ENCODE measurements at regions not wholly inside any gene's neighbourhood (a gene's known extent, or its start where the extent isn't known, plus 50 kb on each side); places are given as distances from the start of the nearest gene placed in this dataset.

GRCh38 chr1:79969886-79970285 lies 963.4 kb upstream of the ADGRL4 start:
- H3K4me2 ChIP-seq (ENCODE audit: low read length): no peak overlapping the region
- no peaks in the 10 kb centered on the region for H3K36me3 ChIP-seq (ENCODE audit: insufficient read depth, low read length)
- H3K4me3 ChIP-seq (ENCODE audit: low read length): no peak overlapping the region
- H3K9ac ChIP-seq (ENCODE audit: low read length): no peak overlapping the region
- no peaks in the 10 kb centered on the region for H3K9me2 ChIP-seq (ENCODE audit: insufficient read depth, low read length)
- H3K27me3 ChIP-seq (ENCODE audit: insufficient read depth, low read depth, low read length): no peaks in the 10 kb centered on the region
- H2AFZ ChIP-seq (ENCODE audit: low read depth, low read length): no peak overlapping the region
- no peaks in the 10 kb centered on the region for H3K9me3 ChIP-seq (ENCODE audit: low read length)
- no peaks in the 10 kb centered on the region for H3F3A ChIP-seq (ENCODE audit: insufficient read depth, low read length, poor library complexity, severe bottlenecking)
- H3K79me2 ChIP-seq (replicated peaks; ENCODE audit: insufficient read depth, low read length): no peaks in the 10 kb centered on the region
- H4K20me1 ChIP-seq (ENCODE audit: insufficient read depth): no peaks in the 10 kb centered on the region
- TF ChIP-seq, protein P1, sequence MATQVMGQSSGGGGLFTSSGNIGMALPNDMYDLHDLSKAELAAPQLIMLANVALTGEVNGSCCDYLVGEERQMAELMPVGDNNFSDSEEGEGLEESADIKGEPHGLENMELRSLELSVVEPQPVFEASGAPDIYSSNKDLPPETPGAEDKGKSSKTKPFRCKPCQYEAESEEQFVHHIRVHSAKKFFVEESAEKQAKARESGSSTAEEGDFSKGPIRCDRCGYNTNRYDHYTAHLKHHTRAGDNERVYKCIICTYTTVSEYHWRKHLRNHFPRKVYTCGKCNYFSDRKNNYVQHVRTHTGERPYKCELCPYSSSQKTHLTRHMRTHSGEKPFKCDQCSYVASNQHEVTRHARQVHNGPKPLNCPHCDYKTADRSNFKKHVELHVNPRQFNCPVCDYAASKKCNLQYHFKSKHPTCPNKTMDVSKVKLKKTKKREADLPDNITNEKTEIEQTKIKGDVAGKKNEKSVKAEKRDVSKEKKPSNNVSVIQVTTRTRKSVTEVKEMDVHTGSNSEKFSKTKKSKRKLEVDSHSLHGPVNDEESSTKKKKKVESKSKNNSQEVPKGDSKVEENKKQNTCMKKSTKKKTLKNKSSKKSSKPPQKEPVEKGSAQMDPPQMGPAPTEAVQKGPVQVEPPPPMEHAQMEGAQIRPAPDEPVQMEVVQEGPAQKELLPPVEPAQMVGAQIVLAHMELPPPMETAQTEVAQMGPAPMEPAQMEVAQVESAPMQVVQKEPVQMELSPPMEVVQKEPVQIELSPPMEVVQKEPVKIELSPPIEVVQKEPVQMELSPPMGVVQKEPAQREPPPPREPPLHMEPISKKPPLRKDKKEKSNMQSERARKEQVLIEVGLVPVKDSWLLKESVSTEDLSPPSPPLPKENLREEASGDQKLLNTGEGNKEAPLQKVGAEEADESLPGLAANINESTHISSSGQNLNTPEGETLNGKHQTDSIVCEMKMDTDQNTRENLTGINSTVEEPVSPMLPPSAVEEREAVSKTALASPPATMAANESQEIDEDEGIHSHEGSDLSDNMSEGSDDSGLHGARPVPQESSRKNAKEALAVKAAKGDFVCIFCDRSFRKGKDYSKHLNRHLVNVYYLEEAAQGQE (IDR thresholded peaks at IDR 0.05; ENCODE audit: borderline replicate concordance): no peak
- TF ChIP-seq EP300 (conservative IDR thresholded peaks at IDR 0.05; ENCODE audit: poor library complexity, severe bottlenecking): no peak
- H3K27ac ChIP-seq (ENCODE audit: low read length): no peak overlapping the region

DNA sequence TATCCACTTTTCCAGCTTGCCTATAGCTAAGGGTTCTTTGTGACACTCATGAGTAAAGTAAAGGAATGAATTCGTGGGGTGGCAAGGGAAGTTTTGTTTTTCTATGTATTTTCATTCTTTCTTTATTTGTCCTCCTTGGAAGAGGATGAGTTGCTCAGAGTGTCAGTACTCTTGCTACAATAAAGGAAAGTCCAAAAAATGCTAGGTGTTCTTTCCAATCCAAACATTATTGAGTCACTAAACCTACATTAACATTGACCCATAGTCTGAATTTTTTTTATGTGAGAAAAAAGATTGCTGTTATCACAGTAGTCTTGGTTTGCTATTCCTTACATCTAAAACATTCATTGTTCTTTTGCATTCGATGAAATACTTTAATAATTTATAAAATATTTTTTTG lies 959.9 kb upstream of the ADGRL4 start:
- no peaks in the 10 kb centered on the region for H4K20me1 ChIP-seq (ENCODE audit: insufficient read depth)
- no peaks in the 10 kb centered on the region for H3K9me2 ChIP-seq (ENCODE audit: insufficient read depth, low read length)
- H3K9me3 ChIP-seq (ENCODE audit: low read length): no peaks in the 10 kb centered on the region
- H3K79me2 ChIP-seq (replicated peaks; ENCODE audit: insufficient read depth, low read length): no peaks in the 10 kb centered on the region
- TF ChIP-seq EZH2 (IDR thresholded peaks at IDR 0.05; ENCODE audit: borderline replicate concordance, insufficient read depth, low read length, poor library complexity, severe bottlenecking): no peak
- TF ChIP-seq SMC3 (conservative IDR thresholded peaks at IDR 0.05; ENCODE audit: poor library complexity): no peak
- TF ChIP-seq, protein P2, sequence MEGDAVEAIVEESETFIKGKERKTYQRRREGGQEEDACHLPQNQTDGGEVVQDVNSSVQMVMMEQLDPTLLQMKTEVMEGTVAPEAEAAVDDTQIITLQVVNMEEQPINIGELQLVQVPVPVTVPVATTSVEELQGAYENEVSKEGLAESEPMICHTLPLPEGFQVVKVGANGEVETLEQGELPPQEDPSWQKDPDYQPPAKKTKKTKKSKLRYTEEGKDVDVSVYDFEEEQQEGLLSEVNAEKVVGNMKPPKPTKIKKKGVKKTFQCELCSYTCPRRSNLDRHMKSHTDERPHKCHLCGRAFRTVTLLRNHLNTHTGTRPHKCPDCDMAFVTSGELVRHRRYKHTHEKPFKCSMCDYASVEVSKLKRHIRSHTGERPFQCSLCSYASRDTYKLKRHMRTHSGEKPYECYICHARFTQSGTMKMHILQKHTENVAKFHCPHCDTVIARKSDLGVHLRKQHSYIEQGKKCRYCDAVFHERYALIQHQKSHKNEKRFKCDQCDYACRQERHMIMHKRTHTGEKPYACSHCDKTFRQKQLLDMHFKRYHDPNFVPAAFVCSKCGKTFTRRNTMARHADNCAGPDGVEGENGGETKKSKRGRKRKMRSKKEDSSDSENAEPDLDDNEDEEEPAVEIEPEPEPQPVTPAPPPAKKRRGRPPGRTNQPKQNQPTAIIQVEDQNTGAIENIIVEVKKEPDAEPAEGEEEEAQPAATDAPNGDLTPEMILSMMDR (IDR thresholded peaks at IDR 0.05; ENCODE audit: poor library complexity, severe bottlenecking): no peak
- TF ChIP-seq MXI1 (conservative IDR thresholded peaks at IDR 0.05; ENCODE audit: poor library complexity, severe bottlenecking): no peak
- TF ChIP-seq RAD21 (conservative IDR thresholded peaks at IDR 0.05): no peak
- TF ChIP-seq, protein P1 (IDR thresholded peaks at IDR 0.05; ENCODE audit: borderline replicate concordance): no peak
- TF ChIP-seq TAF1 (IDR thresholded peaks at IDR 0.05; ENCODE audit: low read depth): no peak
- no peak for TF ChIP-seq POLR2AphosphoS5 (IDR thresholded peaks at IDR 0.05)
- no peak for TF ChIP-seq EP300 (conservative IDR thresholded peaks at IDR 0.05; ENCODE audit: poor library complexity, severe bottlenecking)
- no peaks in the 10 kb centered on the region for H3F3A ChIP-seq (ENCODE audit: insufficient read depth, low read length, poor library complexity, severe bottlenecking)
- no peak overlapping the region for H2AFZ ChIP-seq (ENCODE audit: low read depth, low read length)
- no peak overlapping the region for H3K4me2 ChIP-seq (ENCODE audit: low read length)
- no peak overlapping the region for H3K27ac ChIP-seq (ENCODE audit: low read length)
- H3K9ac ChIP-seq (ENCODE audit: low read length): no peak overlapping the region
- no peaks in the 10 kb centered on the region for H3K36me3 ChIP-seq (ENCODE audit: insufficient read depth, low read length)
- no peaks in the 10 kb centered on the region for H3K27me3 ChIP-seq (ENCODE audit: insufficient read depth, low read depth, low read length)
- no peak overlapping the region for H3K4me3 ChIP-seq (ENCODE audit: low read length)

All from neural cell (in vitro differentiated cells).